HFFc6 (cell line): ENCODE measurements at regions not wholly inside any gene's neighbourhood (a gene's known extent, or its start where the extent isn't known, plus 50 kb on each side); places are given as distances from the start of the nearest gene placed in this dataset.
A peak's percentile ranks its signal among the peaks of the same experiment; 100 is the strongest.

Experiments
- DNase-seq: peaks from one replicate; pipeline ENCODE4 v3.0.0-alpha.2; 2018
- H3K27ac Mint-ChIP-seq: 2 replicates; pipeline ENCODE4 v1.8.0; 2020; ENCODE audit warnings: mild to moderate bottlenecking, mixed read lengths
- H3K27me3 Mint-ChIP-seq: 2 replicates; pipeline ENCODE4 v1.8.0; 2021; ENCODE audit warnings: mild to moderate bottlenecking, moderate library complexity, mixed read lengths; ENCODE audit not compliant: insufficient read depth
- H3K36me3 Mint-ChIP-seq: 2 replicates; pipeline ENCODE4 v1.8.0; 2021; ENCODE audit warnings: low read depth, mixed read lengths
- H3K4me1 Mint-ChIP-seq: 2 replicates; pipeline ENCODE4 v1.8.0; 2020; ENCODE audit warnings: low read depth, mixed read lengths
- H3K4me3 Mint-ChIP-seq: 2 replicates; pipeline ENCODE4 v1.8.0; 2020; ENCODE audit warnings: mild to moderate bottlenecking, moderate library complexity, mixed read lengths
- H3K9me3 Mint-ChIP-seq: 2 replicates; pipeline ENCODE4 v1.8.0; 2020; ENCODE audit warnings: mild to moderate bottlenecking, mixed read lengths
- TF ChIP-seq, protein P1 (sequence below): fragments of 200-600 bp; sonication (generic); IDR thresholded peaks from 2 replicates; pipeline ENCODE4 v1.5.0; 2021; ENCODE audit warnings: antibody characterized with exemption, mild to moderate bottlenecking

GRCh38 chr10:130251766-130252165, 115.6 kb downstream of the GLRX3 start:
- TF ChIP-seq, protein P1, sequence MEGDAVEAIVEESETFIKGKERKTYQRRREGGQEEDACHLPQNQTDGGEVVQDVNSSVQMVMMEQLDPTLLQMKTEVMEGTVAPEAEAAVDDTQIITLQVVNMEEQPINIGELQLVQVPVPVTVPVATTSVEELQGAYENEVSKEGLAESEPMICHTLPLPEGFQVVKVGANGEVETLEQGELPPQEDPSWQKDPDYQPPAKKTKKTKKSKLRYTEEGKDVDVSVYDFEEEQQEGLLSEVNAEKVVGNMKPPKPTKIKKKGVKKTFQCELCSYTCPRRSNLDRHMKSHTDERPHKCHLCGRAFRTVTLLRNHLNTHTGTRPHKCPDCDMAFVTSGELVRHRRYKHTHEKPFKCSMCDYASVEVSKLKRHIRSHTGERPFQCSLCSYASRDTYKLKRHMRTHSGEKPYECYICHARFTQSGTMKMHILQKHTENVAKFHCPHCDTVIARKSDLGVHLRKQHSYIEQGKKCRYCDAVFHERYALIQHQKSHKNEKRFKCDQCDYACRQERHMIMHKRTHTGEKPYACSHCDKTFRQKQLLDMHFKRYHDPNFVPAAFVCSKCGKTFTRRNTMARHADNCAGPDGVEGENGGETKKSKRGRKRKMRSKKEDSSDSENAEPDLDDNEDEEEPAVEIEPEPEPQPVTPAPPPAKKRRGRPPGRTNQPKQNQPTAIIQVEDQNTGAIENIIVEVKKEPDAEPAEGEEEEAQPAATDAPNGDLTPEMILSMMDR = no peak
- Mint-ChIP-seq H3K36me3 (no peaks in the 10 kb centered on the region), H3K4me1 (no peaks in the 10 kb centered on the region), H3K27ac (no peak overlapping the region), H3K27me3 (peaks cover 2% of the 10 kb centered on the region; the same call in 1 of the 2 replicates), H3K9me3 (peaks cover 30% of the 10 kb centered on the region), H3K4me3 (no peak overlapping the region)
- no peak for DNase-seq

DNA sequence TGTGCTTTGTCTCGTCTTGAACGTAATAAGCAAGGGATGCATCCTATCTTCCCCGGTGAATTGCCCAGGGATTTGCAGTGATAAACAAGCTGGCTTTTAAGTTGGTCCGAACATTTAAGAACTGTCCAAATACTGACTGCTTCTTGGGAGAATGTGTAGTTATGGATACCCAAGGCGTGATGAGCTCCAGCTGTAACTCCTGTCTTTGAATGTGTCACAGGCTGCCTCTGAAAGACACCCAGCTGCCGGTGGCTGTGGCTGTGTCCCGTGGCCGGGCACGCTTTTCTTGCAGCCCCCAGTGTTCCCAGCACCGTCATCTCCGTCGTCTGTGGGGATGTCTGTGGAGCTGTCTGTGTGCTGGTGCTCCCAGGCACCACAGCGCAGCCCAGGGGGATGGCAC, 118.1 kb downstream of the GLRX3 start:
- DNase-seq = peak; percentile 18
- no peak overlapping the region for H3K4me3 Mint-ChIP-seq
- peaks cover 2% of the 10 kb centered on the region; the same call in 1 of the 2 replicates for H3K27me3 Mint-ChIP-seq
- no peak overlapping the region for H3K27ac Mint-ChIP-seq
- no peaks in the 10 kb centered on the region for H3K4me1 Mint-ChIP-seq
- H3K9me3 Mint-ChIP-seq = peaks cover 37% of the 10 kb centered on the region
- TF ChIP-seq, protein P1 = no peak
- H3K36me3 Mint-ChIP-seq = no peaks in the 10 kb centered on the region

DNA sequence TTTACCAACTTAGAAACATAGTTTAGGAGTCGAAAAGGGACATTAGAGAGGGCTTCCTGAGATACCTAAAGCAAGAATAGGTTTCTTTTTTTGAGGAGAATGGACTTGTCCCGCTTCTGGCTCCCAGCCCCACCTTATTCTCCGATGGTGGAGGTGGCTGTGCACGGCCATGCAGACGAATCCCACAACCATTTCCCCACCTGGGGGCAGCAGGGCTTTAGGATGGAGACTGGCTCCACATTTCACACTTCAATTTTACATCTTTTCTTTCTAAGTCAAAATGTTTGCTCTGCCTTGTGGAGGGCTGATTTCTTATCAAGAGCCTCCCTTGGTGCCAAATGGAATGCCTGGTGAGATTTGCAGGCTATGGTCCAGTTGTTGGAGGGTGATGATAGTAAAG, 118.5 kb downstream of the GLRX3 start:
- TF ChIP-seq, protein P1 = no peak
- peaks cover 2% of the 10 kb centered on the region; the same call in 1 of the 2 replicates for H3K27me3 Mint-ChIP-seq
- peaks cover 37% of the 10 kb centered on the region for H3K9me3 Mint-ChIP-seq
- H3K4me1 Mint-ChIP-seq = no peaks in the 10 kb centered on the region
- no peak overlapping the region for H3K27ac Mint-ChIP-seq
- no peaks in the 10 kb centered on the region for H3K36me3 Mint-ChIP-seq
- DNase-seq = no peak
- no peak overlapping the region for H3K4me3 Mint-ChIP-seq

GRCh38 chr10:130255777-130256176, 119.6 kb downstream of the GLRX3 start:
- Mint-ChIP-seq H3K27me3 (peaks cover 2% of the 10 kb centered on the region; the same call in 1 of the 2 replicates), H3K36me3 (peaks cover 3% of the 10 kb centered on the region; the same call in 1 of the 2 replicates), H3K9me3 (peaks cover 36% of the 10 kb centered on the region), H3K4me3 (no peak overlapping the region), H3K27ac (no peak overlapping the region), H3K4me1 (no peaks in the 10 kb centered on the region)
- TF ChIP-seq, protein P1 = no peak
- DNase-seq = no peak

DNA sequence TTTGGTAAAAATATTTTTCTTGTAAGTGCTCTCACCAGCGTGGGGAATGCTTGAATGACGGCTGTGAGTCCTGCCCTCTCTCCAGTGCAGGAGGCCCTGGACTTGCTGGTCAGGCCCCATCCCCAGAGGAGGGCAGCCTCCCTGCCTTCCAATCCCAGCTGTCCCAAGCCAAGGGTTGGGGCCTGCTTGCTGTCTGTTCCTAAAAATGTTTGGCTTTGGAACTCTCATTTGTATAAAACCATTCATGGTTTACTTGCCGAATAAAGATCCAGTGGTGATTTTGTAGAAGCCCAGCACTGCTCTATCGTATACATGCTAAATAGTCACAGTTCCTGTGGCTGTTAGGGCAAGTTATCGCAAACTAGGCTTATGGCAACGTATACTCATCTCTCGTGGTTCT, 121.7 kb downstream of the GLRX3 start:
- Mint-ChIP-seq H3K4me3 (no peak overlapping the region), H3K27me3 (peaks cover 2% of the 10 kb centered on the region; the same call in 1 of the 2 replicates), H3K27ac (no peak overlapping the region), H3K9me3 (peaks cover 47% of the 10 kb centered on the region), H3K4me1 (no peaks in the 10 kb centered on the region), H3K36me3 (peaks cover 17% of the 10 kb centered on the region; the same call in 1 of the 2 replicates)
- DNase-seq = no peak
- TF ChIP-seq, protein P1 = no peak

GRCh38 chr10:130259380-130259779, 123.2 kb downstream of the GLRX3 start:
- H3K27me3 Mint-ChIP-seq = peaks cover 2% of the 10 kb centered on the region; the same call in 1 of the 2 replicates
- no peak overlapping the region for H3K27ac Mint-ChIP-seq
- no peak overlapping the region for H3K4me3 Mint-ChIP-seq
- no peak for DNase-seq
- H3K4me1 Mint-ChIP-seq = no peaks in the 10 kb centered on the region
- TF ChIP-seq, protein P1 = no peak
- H3K9me3 Mint-ChIP-seq = peaks cover 56% of the 10 kb centered on the region
- H3K36me3 Mint-ChIP-seq = peaks cover 27% of the 10 kb centered on the region
